HG03064 (cell line): ENCODE measurements at regions not wholly inside any gene's neighbourhood (a gene's known extent, or its start where the extent isn't known, plus 50 kb on each side); places are given as distances from the start of the nearest gene placed in this dataset.
"Not testable (repeated sequence)": the region's sequence is repeated elsewhere in the genome, so short reads cannot be mapped to it uniquely, and the experiment has no call there.

ENCODE experiments used
- ATAC-seq: cut with Tn5 transposase; IDR thresholded peaks from one replicate; pipeline ENCODE4 v1.9.1; 2021; ENCODE audit warnings: low read depth; ENCODE audit not compliant: unreplicated experiment

GRCh38 chr3:34102288-34102687, 303.9 kb downstream of the PDCD6IP start:
- ATAC-seq, result no peak

GRCh38 chr3:34106379-34106778, 307.9 kb downstream of the PDCD6IP start:
- no peak for ATAC-seq

DNA sequence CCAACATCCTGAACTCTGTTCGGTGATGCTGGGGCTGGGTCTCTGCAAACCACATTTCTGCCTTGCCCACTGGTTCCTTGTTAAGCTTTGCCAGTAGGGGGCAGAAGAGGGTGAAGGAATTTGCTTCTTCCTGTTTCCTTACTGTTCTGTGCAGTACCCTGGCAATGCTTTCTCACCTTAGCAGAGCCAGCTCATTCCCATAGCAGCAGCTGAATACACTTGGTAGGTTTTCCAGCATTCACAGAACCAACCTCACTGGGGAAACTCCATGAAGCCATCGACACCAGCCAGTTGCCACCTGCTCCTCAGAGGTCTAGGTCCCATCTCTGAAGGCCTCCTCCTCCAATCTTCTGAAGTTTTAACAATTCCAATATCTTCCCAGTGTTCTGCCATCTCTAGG, 308.4 kb downstream of the PDCD6IP start:
- ATAC-seq, result peak; percentile 20

DNA sequence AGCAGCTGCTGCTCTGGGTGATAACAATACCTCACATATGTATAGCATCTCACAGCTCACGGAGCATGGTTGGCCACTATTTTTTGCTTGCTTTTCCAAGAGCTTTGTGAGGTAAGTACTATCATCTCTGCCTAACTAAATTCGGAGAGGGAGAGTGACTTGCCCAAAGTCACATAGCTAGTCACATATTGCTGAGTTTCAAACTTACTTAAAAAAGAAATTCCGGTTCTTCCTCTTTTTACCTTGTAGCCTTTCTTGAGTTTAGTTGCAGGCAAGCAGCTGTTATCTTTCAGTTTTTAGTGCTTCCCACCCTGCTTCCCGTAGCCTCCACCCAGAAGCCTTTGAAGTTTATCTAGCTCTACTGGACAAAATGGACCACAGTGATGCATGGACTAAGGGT, 309.2 kb downstream of the PDCD6IP start:
- ATAC-seq, result peak; percentile 58

GRCh38 chr3:34109021-34109420, 310.6 kb downstream of the PDCD6IP start:
- no peak for ATAC-seq

DNA sequence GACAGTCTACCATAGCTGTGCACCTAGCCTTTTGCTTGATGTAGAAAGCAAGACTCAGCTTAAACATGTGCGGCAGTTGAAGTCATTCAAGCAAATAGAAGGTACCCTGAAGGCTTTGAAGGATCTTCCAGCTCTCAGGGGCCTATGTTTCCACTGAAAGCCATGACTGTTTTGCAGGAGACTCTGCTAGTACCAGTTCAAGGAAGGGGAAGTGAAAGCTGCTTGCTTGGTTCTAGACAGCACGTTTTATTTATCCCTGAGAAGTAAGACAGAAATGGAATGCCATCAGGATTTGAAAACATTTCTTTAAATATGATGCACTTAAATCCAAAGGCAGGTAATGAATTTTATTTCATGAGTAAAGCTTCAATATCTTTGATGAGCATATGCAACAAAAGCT, 311.4 kb downstream of the PDCD6IP start:
- no peak for ATAC-seq

- no peak for ATAC-seq
These were observed 312.9 kb downstream of the PDCD6IP start for GRCh38 chr3:34111361-34111760.

GRCh38 chr3:34112261-34112660, 313.8 kb downstream of the PDCD6IP start:
- not testable (repeated sequence) for ATAC-seq

DNA sequence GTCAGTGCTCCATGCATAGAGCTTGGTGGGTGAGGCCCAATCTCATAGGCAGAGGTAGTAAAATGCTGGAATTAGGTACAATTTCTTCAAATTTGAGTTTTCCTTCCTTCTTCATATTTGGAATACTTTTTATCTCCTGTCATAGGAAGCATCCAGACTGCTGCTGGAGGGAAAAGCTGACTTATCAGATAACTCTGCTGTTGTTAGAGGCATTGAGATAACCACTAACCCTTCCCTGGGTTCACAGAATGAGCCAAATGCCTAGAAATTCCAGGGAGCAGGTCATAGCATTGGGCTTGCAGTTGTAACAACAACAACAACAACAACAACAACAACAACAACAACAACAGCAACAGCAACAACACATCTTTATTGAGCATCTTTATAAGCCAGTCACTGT, 332.7 kb downstream of the PDCD6IP start:
- no peak for ATAC-seq

DNA sequence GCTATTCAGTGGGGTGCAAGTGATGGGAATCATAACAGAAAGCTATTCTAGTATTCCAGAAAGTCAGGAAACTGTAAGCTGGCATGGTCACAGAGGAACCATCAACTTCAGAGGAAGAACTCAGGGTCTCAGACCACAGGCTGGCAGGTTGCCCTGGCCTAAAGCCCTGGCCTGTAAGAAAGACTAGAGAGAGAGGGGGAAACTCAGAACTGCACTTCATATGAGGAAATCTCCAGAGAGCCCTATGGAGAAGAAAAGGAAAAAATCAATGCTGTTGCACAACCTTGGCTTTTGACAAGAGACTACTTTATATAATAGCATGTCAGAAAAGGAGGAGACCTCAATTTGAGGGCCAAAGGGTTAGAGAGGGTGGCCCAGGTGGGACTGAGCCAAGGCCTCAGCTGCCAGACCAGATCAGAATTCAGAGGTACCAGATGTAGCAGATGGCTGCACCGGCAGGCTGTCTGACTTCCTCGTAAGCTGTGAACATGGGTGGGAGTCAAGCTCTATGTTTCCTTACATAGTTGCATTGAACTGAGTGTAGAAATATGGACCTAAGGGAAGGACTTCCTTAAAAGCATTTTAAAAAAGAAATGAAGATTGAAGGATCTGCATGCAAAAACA, 333.8 kb downstream of the PDCD6IP start:
- no peak for ATAC-seq

GRCh38 chr3:34139566-34139965, 341.1 kb downstream of the PDCD6IP start:
- no peak for ATAC-seq

DNA sequence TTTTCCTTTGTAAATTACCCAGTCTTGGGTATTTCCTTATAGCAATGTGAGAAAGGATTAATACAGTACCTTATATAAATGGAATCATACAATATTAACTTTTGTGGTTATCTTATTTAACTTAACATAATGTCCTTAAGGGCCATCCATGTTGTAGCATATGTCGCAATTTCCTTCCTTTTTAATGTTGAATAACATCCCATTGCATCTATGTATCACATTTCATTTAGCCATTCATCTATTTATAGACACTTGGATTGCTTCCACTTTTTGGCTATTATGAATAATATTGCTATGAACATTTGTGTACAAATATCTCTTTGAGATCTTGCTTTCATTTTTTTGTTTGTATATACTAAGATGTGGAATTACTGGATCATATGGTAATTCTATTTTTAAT, 342.2 kb downstream of the PDCD6IP start:
- ATAC-seq, result no peak

DNA sequence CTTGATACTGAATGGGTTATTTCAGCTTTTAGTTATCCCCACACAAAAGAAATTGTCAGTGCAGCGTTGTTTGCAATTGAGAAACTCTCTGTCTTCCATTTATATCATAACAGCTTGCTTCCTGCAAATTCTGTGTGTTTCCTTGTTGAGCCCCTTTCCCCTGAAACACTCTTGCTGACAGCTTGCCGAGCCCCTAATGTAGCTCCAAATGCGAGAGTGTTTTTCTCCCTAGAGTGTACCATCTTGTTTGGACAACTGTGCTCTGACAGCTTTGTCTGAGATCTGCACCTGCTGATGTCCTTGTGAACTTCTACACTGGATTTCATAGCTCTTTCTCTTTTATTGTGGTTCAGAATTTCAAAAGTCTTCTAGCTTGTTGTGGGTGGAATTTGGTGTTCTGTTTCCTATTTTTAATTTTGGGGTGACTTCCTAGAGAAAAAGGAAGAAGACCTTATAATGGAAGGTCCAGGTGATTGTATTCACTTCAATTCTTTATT, 343.5 kb downstream of the PDCD6IP start:
- no peak for ATAC-seq

GRCh38 chr3:34145796-34146195, 347.4 kb downstream of the PDCD6IP start:
- no peak for ATAC-seq

DNA sequence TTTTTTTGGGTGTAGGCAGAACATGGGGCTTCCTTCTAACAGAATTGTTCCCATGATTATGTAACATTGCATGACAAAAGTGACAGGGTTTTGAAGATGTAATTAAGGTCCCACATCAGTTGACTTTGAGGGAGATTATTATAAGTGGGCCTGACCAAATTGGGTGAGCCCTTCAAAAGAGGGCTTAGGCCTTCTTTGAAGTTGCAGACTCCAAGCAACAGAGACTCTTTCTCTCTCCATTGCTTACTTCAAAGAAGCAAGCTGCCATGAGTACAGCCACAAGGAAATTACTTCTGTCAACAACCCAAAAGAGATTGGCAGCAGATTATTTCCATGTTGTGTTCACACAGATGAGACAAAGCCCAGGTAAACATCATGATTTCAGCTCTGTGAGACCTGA, 348.2 kb downstream of the PDCD6IP start:
- ATAC-seq, result no peak

- ATAC-seq, result no peak
These were observed 352.6 kb downstream of the PDCD6IP start for GRCh38 chr3:34150992-34151391.

- no peak for ATAC-seq
These were observed 354.2 kb downstream of the PDCD6IP start for GRCh38 chr3:34152656-34153055.

GRCh38 chr3:34155108-34155507, 356.7 kb downstream of the PDCD6IP start:
- ATAC-seq, result no peak

DNA sequence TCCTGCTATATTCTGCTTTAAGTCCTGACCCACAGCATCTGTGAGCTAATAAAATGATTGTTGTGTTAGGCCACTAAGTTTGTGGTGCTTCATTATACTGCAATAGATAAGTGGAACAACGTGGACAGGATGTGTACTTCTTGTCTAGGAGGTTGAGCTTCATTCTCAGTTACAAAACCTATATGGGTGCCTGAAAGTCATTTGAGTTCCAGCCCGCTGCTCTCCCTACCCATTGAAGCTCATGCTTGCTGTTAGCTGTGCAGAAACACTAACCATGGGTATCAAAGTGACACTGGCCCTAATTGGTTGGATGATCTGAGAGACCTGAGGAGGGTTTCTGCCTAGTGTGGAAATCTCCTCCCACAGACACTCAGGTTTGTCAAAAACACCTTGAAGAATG, 357.2 kb downstream of the PDCD6IP start:
- ATAC-seq, result peak; percentile 64

DNA sequence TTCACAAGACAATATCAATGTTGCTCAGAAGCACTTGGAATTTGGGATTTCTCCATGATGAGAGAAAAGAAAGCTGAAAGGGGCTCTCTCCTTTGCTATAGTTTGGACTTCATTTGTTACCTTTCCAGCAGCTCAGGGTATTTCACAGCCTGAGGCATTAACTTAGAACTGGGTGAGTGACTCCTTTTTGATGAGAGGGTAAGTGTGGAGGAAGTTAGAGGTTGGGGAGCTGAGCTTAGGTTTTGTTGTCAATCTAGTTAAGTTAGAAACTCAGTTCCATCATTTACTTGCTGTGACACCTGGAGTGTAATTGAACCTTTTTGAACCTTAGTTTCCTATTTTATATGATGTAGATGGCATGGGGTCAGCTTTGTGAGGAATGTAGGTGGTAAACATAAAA, 359.1 kb downstream of the PDCD6IP start:
- no peak for ATAC-seq

DNA sequence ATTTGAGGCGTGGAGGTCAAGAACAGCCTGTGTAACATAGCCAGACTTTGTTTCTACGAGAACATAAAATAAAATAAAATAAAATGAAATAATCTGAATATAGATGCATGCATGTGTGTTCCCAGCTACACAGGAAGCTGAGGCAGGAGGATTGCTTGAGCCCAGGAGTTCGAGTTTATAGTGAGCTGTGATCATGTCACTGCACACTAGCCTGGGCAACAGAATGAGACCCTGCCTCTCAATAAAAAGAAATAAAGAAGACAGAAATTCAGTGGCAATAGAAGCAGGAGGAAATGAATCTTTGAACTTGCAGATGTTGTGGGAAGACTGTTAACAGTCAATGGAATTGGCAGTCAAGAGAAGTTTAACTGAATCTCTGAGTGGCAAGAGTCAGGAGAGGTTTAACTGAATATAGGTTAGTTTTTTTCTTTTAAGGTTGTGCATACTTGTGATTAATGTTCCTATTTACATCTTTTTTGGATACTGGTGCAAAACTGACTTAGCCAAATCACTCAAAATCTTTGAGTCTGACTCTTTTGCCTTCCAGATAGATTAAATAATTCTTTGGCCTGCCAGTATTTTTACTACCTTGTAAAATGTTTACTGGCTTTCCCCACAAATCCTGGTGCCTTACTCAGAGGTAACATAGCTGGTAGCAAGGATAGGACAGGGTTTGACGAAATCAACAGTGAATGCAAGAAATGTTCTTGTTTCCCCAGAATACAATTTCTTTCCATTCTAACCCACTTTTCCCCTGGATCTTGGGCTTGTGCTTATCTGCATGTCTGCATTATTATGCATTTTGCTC, 361.4 kb downstream of the PDCD6IP start:
- ATAC-seq, result no peak

DNA sequence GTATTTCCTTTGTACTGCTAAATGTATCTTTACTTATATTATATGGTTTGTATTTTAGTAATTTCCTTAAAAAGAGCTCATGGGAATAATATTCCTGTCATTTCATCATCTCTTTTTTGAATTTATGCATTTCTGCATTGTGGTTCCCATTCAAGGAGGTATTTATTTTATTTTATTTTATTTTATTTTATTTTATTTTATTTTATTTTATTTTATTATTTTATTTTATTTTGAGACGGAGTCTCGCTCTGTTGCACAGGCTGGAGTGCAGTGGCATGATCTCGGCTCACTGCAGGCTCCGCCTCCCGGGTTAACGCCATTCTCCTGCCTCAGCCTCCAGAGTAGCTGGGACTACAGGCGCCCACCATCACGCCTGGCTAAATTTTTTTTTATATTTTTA, 371.2 kb downstream of the PDCD6IP start:
- ATAC-seq, result not testable (repeated sequence)
